SH-SY5Y (cell line): ENCODE measurements at regions not wholly inside any gene's neighbourhood (a gene's known extent, or its start where the extent isn't known, plus 50 kb on each side); places are given as distances from the start of the nearest gene placed in this dataset.

ENCODE experiments used
- GATA2 ChIP-seq: IDR thresholded peaks from 2 replicates; pipeline ENCODE4 v1.6.1; 2011; ENCODE audit warnings: mild to moderate bottlenecking, low read depth, low read length
- GATA3 ChIP-seq: IDR thresholded peaks from 2 replicates; pipeline ENCODE4 v1.6.1; 2011; ENCODE audit warnings: low read depth, mild to moderate bottlenecking, low read length, moderate library complexity

DNA sequence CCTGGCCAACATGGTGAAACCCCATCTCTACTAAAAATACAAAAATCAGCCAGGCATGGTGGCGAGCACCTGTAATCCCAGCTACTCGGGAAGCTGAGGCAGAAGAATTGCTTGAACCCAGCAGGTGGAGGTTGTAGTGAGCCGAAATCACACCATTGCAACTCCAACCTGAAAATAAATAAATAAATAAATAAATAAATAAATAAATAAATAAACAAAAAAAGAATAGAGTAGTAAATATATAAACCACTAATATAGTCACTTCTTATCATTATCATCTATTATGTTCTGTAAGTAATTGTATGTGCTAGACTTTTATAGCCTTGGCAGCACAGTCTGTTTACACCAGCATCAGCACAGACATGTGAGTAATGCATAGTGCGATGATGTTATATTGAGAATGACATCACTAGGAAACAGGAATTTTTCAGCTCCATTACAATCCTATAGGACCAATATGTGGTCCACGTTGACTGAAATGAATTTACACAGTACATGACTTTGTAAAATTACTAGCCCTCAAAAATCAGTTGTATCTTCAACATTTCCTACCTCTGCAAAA is 385.4 kb upstream of the ANKRD30A start:
- TF ChIP-seq GATA2 = no peak
- no peak for TF ChIP-seq GATA3
